Fibroblast of lung (primary cell): ENCODE measurements at regions not wholly inside any gene's neighbourhood (a gene's known extent, or its start where the extent isn't known, plus 50 kb on each side); places are given as distances from the start of the nearest gene placed in this dataset.

Experiments used
- DNase-seq, 2 donors: peaks; one replicate each; pipeline versions ENCODE4 v3.0.0 to v3.0.0-alpha.2; 2010; ENCODE audit warnings: low read depth in 2 of 2
- H2AFZ ChIP-seq: 2 replicates; pipeline ENCODE4 v1.5.1; 2012; ENCODE audit warnings: low read length, control low read depth, inconsistent platforms
- H3K27ac ChIP-seq: 2 replicates; pipeline ENCODE4 v1.5.1; 2011; ENCODE audit warnings: low read length, control low read depth; ENCODE audit not compliant: insufficient read depth
- H3K27me3 ChIP-seq: 2 replicates; pipeline ENCODE4 v1.5.1; 2011; ENCODE audit warnings: mild to moderate bottlenecking, low read length; ENCODE audit not compliant: control insufficient read depth, insufficient read depth
- H3K36me3 ChIP-seq: 2 replicates; pipeline ENCODE4 v1.5.1; 2011; ENCODE audit warnings: low read length; ENCODE audit not compliant: control insufficient read depth, insufficient read depth
- H3K4me1 ChIP-seq: 2 replicates; pipeline ENCODE4 v1.5.1; 2011; ENCODE audit warnings: low read length; ENCODE audit not compliant: control insufficient read depth, insufficient read depth; ENCODE audit errors: extremely low read depth
- H3K4me2 ChIP-seq: 2 replicates; pipeline ENCODE4 v1.5.1; 2011; ENCODE audit warnings: low read length, control low read depth; ENCODE audit not compliant: insufficient read depth; ENCODE audit errors: extremely low read depth
- H3K4me3 ChIP-seq, 4 experiments: fragments of 200-600 bp in 1 of 4; sonication (generic) in 1 of 4; replicated peaks in 1 of 4; 2 replicates each; pipeline ENCODE4 v1.5.1; 2011 to 2016; ENCODE audit warnings: low read length in 4 of 4, low read depth in 3 of 4, mild to moderate bottlenecking in 3 of 4, control low read depth in 2 of 4, inconsistent platforms in 1 of 4, mixed read lengths in 1 of 4; ENCODE audit not compliant: insufficient read depth in 1 of 4; ENCODE audit errors: control extremely low read depth in 1 of 4
- H3K79me2 ChIP-seq: 2 replicates; pipeline ENCODE4 v1.5.1; 2012; ENCODE audit warnings: mild to moderate bottlenecking, low read length, inconsistent platforms; ENCODE audit not compliant: control insufficient read depth, insufficient read depth
- H3K9ac ChIP-seq: 2 replicates; pipeline ENCODE4 v1.5.1; 2011; ENCODE audit warnings: mild to moderate bottlenecking, low read length, control low read depth; ENCODE audit not compliant: insufficient read depth
- H3K9me3 ChIP-seq: 2 replicates; pipeline ENCODE4 v1.5.1; 2012; ENCODE audit warnings: low read depth, low read length; ENCODE audit not compliant: control insufficient read depth, insufficient read depth
- H4K20me1 ChIP-seq: 2 replicates; pipeline ENCODE4 v1.5.1; 2011; ENCODE audit warnings: low read length; ENCODE audit not compliant: control insufficient read depth, insufficient read depth; ENCODE audit errors: extremely low read depth
- EZH2 ChIP-seq: IDR thresholded peaks from 2 replicates; pipeline ENCODE4 v1.5.1; 2012; ENCODE audit warnings: low read length, control low read depth, mild to moderate bottlenecking; ENCODE audit errors: missing control alignments
- TF ChIP-seq, protein P1 (sequence below), 2 donors: IDR thresholded peaks in 1 of 2; conservative IDR thresholded peaks in 1 of 2; 1 replicate in 1 of 2; 2 replicates in 1 of 2; pipeline ENCODE4 v1.5.1; 2011 to 2012; ENCODE audit warnings: low read length in 2 of 2, control low read depth in 1 of 2, inconsistent platforms in 1 of 2, low read depth in 1 of 2, mild to moderate bottlenecking in 1 of 2

DNA sequence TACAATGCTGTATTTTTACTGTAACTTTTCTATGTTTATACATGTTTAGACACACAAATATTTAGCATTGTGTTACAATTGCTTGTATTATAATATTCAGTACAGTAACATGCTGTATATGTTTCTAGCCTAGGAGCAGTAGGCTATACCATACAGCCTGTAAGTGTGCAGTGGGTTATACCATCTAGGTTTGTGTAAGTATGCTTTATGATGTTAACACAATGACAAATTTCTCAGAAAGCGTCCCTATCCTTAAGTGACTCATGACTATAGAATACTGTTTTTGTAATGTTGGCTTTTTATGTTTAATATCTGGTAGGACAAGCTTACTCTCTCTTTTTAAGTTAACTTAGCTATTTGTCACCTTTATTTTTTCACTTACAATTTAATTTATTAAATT lies 127.5 kb upstream of the THRB start:
- Histone ChIP-seq H3K4me2 (no peak overlapping the region), H3K4me1 (no peaks in the 10 kb centered on the region), H3K9ac (no peak overlapping the region), H2AFZ (no peak overlapping the region), H4K20me1 (no peaks in the 10 kb centered on the region), H3K9me3 (no peaks in the 10 kb centered on the region), H3K36me3 (no peaks in the 10 kb centered on the region), H3K27me3 (no peaks in the 10 kb centered on the region), H3K27ac (no peak overlapping the region), H3K4me3 (no peak overlapping the region), H3K79me2 (no peaks in the 10 kb centered on the region)
- DNase-seq = no peak
- TF ChIP-seq EZH2 = no peak
- TF ChIP-seq, protein P1, sequence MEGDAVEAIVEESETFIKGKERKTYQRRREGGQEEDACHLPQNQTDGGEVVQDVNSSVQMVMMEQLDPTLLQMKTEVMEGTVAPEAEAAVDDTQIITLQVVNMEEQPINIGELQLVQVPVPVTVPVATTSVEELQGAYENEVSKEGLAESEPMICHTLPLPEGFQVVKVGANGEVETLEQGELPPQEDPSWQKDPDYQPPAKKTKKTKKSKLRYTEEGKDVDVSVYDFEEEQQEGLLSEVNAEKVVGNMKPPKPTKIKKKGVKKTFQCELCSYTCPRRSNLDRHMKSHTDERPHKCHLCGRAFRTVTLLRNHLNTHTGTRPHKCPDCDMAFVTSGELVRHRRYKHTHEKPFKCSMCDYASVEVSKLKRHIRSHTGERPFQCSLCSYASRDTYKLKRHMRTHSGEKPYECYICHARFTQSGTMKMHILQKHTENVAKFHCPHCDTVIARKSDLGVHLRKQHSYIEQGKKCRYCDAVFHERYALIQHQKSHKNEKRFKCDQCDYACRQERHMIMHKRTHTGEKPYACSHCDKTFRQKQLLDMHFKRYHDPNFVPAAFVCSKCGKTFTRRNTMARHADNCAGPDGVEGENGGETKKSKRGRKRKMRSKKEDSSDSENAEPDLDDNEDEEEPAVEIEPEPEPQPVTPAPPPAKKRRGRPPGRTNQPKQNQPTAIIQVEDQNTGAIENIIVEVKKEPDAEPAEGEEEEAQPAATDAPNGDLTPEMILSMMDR (conservative IDR thresholded peaks at IDR 0.05 in 1 of 2, IDR thresholded peaks at IDR 0.05 in 1 of 2; ENCODE audit: low read depth in 1 of 2, low read length in 2 of 2) = no peak

- H3K27me3 ChIP-seq = no peaks in the 10 kb centered on the region
- no peak overlapping the region for H3K4me3 ChIP-seq
- H3K9ac ChIP-seq = no peak overlapping the region
- H3K79me2 ChIP-seq = no peaks in the 10 kb centered on the region
- H3K27ac ChIP-seq = no peak overlapping the region
- no peaks in the 10 kb centered on the region for H4K20me1 ChIP-seq
- DNase-seq = no peak
- no peaks in the 10 kb centered on the region for H3K4me1 ChIP-seq
- no peak overlapping the region for H2AFZ ChIP-seq
- no peaks in the 10 kb centered on the region for H3K9me3 ChIP-seq
- no peak for TF ChIP-seq EZH2
- no peak overlapping the region for H3K4me2 ChIP-seq
- H3K36me3 ChIP-seq = no peaks in the 10 kb centered on the region
Observed at GRCh38 chr3:24622696-24623225, 128.1 kb upstream of the THRB start.

DNA sequence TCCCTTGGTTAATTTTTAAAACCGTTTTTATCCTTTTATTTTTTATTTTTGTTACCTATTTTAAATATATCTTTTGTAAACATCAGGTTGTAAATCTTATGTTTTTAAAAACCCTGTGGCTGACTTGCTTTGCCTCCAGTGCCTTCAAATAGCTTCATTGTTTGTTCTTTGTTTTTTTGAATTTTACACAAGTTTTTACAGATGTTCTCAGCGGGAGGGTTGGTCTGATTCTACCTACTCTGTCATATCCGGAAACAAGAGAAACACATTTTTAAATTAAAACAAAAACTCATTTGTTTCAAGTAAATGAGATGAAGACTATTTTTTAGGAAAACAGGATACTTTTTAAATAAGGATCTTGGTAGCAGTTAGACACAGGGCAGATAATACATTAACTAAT lies 129.0 kb upstream of the THRB start:
- Histone ChIP-seq H3K4me3 (no peak overlapping the region), H3K9ac (no peak overlapping the region), H3K9me3 (no peaks in the 10 kb centered on the region), H3K27ac (no peak overlapping the region), H2AFZ (no peak overlapping the region), H3K27me3 (no peaks in the 10 kb centered on the region), H3K4me2 (no peak overlapping the region), H3K79me2 (no peaks in the 10 kb centered on the region), H4K20me1 (no peaks in the 10 kb centered on the region), H3K4me1 (no peaks in the 10 kb centered on the region), H3K36me3 (no peaks in the 10 kb centered on the region)
- TF ChIP-seq, protein P1 (conservative IDR thresholded peaks at IDR 0.05 in 1 of 2, IDR thresholded peaks at IDR 0.05 in 1 of 2; ENCODE audit: low read depth in 1 of 2, low read length in 2 of 2) = no peak
- TF ChIP-seq EZH2 = no peak
- no peak for DNase-seq
